Inferior parietal cortex (tissue), 1 donor: ENCODE measurements at regions not wholly inside any gene's neighbourhood (a gene's known extent, or its start where the extent isn't known, plus 50 kb on each side); places are given as distances from the start of the nearest gene placed in this dataset.

ENCODE experiments used
- DNase-seq: peaks from one replicate; pipeline ENCODE4 v3.0.0-alpha.2; 2016; ENCODE audit errors: extremely low spot score

- no peak for DNase-seq
Measured at GRCh38 chr10:4775808-4776207, 50.2 kb upstream of the AKR1E2 start.

- DNase-seq = no peak
Measured at GRCh38 chr10:4772202-4772570, 53.8 kb upstream of the AKR1E2 start.

DNA sequence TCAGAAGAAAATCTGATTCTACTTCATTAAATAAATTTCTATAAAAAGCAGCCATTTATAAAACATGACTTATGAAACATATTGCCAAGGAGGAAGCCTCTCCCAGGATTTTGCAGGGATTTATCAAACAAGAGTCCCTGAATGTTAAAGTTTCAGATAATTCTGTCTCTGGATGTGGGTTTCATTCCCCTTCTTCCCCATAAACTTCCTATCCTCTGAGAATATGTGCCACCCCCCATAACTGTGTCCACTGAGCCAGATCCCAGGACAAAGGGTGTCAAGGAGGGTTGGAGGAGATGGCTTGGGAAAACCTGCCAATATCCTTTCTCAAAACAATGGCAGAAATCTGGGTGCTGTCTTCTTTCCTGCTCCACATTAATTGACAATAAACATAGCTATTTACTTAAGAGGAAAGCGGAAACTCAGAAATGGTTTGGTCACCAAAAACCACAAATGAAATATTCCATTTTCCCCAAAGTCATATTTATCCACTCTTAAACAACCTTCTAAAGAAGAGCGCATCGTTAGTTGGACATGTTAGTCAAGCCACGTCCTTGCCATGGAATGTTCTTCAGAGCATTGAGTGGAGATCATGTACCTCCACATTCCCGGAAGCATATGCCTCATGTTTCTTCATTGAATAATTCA lies 54.3 kb upstream of the AKR1E2 start:
- DNase-seq = no peak

DNA sequence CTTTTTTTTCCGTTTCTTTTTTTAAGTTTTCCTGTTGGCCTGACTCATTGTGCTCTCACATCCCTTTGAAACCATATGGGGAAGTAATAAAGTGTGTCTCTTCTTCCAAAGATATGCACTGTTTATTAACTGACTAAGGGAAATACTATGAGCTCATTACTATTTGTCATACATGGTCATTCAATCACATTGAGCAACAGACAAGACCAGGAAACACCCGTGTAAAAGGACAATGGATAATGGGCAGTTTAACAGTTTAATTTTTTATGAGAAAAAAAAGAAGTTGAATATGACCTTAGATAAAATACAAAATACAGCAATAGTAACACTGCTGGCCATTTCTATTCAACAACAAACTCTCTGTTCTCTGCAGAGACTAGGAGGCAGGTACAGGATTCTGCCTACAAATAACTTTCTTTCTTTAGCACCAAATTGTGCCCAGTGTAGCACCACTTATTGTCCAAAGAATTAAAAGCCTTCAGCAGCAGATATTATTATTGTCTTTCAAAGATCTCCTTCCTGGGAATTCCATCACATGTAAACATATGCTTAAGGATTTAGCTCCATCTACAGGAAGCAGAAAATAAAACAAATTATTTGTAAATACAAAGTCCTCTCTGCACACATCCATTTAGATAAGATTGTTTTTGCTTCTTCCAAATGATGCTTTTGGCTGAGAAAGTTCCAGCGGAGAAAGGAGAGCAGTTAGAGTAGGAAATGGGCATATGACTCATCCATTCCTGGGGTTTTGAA lies 55.0 kb upstream of the AKR1E2 start:
- DNase-seq = peak; percentile 23

- no peak for DNase-seq
Measured at GRCh38 chr10:4768416-4768815, 57.6 kb upstream of the AKR1E2 start.

DNA sequence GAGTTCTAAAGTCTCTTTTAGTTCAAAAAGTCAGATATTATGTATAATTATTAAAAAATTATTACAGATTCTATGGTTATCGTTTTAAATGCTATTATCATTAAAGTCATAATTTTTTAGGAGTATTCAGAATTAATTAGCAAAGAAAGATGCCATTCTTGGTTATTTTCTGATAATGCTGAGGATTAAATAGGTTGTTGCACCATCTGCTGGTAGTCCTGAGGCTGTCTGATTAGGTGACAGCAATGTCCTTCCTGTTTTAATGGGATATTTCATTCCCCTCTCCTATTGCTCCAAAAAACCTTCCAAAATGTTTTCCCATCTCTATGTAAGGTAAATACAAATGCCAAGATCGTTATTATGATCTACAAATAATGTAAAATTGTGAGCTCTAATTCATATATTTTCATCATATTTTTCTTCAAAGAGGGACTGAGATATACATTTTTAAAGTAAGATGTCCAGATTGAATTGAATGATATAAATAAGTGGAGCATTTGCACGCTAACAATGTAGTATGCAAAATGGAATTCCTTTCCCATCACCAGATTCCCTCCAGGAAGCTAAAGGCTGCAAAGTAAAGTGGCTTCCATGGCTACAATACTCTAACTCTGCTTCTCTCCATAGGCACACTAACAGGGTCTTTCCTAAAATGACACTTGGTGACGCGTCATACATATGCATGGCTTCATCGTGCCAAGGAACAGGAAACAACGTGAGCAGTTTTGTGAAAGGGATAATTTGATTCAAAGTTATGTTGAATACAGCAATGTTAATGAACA lies 58.8 kb upstream of the AKR1E2 start:
- peak; percentile 69 for DNase-seq

DNA sequence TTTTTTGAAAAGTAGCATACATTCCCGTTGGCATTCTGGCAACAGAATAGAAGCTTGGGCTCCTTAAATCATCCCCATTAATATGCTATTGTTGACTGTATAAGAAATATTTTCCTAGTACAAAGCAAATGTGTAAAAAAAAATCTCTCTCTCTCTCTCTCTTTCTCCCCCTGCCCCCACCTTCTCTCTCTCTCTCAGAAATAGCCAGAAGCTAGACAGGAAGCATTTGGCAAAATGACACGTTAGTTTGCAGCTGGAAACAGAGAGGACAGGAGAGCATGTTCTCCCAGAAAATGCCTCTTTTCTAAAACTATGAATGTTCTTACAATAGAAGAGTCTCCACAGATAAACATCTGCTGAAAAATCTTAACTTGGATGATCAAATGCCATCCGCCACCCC lies 59.6 kb upstream of the AKR1E2 start:
- no peak for DNase-seq

DNA sequence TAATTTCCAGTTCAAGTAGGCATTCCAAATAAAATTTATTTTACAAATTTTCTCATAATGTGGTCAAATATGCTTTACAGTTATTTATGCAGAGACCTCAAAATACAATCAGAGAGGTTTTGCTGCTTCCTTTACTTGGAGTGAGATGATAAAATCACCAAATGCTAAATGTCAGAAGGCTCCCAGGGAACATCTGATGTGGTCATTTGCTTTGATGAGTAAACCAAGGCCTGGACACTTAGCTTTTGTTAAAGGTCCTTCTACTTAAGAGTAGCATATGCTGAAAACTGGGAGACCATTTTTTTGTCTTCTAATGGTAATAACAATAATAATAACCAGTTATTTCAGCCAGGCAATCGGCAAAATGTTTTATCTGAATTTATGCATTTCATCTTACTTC lies 60.6 kb upstream of the AKR1E2 start:
- no peak for DNase-seq

GRCh38 chr10:4763960-4764428 lies 62.0 kb upstream of the AKR1E2 start:
- no peak for DNase-seq

DNA sequence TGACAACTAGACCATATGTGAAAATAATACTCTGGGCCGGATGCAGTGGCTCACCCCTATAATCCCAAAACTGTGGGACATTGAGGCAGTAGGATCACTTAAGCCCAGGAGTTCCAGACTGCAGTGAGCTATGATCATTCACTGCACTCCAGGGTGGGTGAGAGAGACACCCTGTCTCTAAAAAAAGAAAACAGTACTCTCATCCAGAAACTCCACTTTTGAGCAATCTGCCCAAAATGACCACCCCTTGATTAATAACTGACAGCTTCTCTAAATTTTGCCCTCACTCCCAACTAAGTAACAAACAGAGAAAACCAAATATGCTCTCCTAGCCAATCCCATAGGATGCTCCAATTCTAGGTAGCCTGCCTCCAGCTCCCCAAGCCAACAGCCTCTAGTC lies 62.5 kb upstream of the AKR1E2 start:
- DNase-seq = no peak

- DNase-seq = no peak
Measured at GRCh38 chr10:4758256-4758655, 67.8 kb upstream of the AKR1E2 start.

DNA sequence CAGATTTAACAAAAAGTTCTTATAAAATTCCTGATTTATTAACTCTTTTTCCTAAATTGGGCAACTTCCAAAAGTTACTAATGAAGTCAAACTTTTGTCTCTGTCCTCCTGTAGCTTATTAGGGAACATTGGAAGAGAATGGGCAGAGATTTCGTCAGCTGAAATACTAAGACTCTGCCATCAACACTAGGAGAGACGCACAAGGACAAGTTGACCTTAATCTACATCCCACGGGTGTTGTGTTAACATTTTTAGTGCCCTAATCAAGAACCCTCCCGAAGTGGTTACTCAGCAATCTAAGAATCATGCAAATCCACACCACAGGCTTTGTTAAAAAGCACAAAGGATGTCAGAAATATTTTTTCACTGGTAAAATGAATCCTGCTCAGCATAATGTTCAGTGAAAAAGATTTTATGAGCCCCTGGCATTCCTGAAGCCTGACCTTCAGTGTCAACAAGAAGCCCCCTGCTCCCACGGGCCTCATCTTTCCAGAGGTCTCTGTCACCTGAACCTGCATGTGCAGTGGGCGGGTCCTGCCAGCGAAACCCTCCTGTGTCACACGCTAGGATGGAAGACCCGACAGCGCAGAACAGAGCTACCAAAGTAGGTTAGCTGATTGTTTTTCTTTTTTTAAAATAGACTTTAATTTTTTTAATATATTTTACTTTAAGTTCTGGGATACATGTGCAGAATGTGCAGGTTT lies 70.6 kb upstream of the AKR1E2 start:
- no peak for DNase-seq

DNA sequence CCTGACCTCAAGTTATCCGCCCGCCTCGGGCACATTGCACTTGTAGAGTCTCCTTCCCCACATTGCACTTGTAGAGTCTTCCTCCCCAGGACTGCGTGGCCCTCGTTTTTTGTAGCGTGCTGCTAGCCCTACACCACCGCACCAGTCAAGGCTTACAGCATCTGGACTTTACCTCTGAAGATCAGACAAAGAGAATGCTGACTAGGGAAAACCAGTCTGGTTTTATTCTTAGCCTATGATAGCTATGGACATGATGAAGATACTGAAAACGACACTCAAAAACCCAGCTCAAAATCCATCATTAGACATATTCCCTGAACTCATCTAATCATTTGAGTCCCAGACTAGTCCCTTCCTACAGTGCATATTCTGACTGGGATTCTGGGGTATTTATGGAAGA lies 71.9 kb upstream of the AKR1E2 start:
- DNase-seq = no peak

- DNase-seq = no peak
Measured at GRCh38 chr10:4751211-4751610, 74.8 kb upstream of the AKR1E2 start.

GRCh38 chr10:4749271-4749574 lies 76.8 kb upstream of the AKR1E2 start:
- DNase-seq = no peak

DNA sequence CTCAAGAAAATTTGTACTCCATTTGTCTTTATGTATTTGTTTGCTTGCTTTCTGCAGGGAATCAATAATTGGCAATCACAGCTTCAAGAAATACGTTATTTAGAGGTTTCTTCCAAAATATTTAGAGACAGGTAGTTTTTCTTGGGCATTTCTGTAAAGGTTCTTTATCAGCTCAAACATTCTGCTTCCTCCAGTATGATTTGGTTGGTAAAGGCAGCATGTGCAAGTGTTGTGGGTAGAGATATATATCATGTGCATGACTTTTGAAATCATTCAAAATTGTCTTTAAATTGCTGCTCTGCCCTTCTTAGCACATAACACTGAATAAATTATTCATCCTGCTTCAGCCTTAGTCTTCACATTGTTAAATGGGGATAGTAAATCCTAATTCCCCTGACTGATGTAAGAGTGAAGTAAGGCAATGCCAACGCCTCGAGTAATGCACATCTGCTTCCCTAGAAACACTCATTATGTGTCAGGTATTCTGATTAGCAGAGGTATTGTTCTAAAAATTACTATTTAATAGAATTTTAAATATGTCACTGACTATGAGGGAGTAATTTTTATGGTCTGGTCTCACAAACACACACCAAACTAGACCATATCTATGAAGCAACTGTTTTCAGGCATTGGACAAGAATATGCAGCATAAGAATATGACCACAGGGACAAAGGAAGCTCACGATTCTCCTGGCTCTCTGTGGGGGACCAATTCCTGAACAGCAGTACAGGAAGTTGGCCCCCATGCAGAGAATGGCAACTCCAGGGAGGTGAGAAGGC lies 77.3 kb upstream of the AKR1E2 start:
- no peak for DNase-seq

DNA sequence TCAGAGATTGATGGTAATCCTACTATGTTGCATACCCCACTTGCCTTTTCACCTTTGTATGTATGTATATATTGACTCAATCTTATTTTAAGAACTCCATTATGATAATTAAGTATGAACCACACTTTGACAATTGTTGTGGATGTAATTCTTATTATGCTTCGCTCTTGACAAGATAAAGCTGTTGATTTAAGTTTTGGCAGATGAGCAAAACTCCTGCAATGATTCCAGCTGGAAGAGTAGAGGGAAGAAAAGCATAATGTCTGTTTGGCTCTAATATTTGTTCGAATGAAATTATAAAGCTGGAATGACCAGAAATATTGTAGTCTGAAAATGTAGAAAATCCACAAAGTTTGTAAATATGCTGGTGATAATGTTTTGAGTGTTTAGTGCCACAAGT lies 83.8 kb upstream of the AKR1E2 start:
- no peak for DNase-seq

- DNase-seq = no peak
Measured at GRCh38 chr10:4740471-4740870, 85.5 kb upstream of the AKR1E2 start.

GRCh38 chr10:4736608-4737007 lies 89.4 kb upstream of the AKR1E2 start:
- DNase-seq = no peak

GRCh38 chr10:4736183-4736582 lies 89.8 kb upstream of the AKR1E2 start:
- no peak for DNase-seq

GRCh38 chr10:4733843-4734224 lies 92.2 kb upstream of the AKR1E2 start:
- DNase-seq = no peak
